ENCODE measurements at regions not wholly inside any gene's neighbourhood (a gene's known extent, or its start where the extent isn't known, plus 50 kb on each side); places are given as distances from the start of the nearest gene placed in this dataset.

GRCh38 chrX:13386636-13387035, 66.8 kb upstream of the ATXN3L start:
- TF ChIP-seq, protein P1, sequence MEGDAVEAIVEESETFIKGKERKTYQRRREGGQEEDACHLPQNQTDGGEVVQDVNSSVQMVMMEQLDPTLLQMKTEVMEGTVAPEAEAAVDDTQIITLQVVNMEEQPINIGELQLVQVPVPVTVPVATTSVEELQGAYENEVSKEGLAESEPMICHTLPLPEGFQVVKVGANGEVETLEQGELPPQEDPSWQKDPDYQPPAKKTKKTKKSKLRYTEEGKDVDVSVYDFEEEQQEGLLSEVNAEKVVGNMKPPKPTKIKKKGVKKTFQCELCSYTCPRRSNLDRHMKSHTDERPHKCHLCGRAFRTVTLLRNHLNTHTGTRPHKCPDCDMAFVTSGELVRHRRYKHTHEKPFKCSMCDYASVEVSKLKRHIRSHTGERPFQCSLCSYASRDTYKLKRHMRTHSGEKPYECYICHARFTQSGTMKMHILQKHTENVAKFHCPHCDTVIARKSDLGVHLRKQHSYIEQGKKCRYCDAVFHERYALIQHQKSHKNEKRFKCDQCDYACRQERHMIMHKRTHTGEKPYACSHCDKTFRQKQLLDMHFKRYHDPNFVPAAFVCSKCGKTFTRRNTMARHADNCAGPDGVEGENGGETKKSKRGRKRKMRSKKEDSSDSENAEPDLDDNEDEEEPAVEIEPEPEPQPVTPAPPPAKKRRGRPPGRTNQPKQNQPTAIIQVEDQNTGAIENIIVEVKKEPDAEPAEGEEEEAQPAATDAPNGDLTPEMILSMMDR (conservative IDR thresholded peaks at IDR 0.05 in 1 of 2, IDR thresholded peaks at IDR 0.05 in 1 of 2; ENCODE audit: low read depth in 1 of 2, low read length in 2 of 2), result no peak
- TF ChIP-seq EZH2 (IDR thresholded peaks at IDR 0.05; ENCODE audit: low read length, missing control alignments), result no peak
